Left lung (tissue), 4 donors: ENCODE measurements at regions not wholly inside any gene's neighbourhood (a gene's known extent, or its start where the extent isn't known, plus 50 kb on each side); places are given as distances from the start of the nearest gene placed in this dataset.
"Not testable (repeated sequence)": the region's sequence is repeated elsewhere in the genome, so short reads cannot be mapped to it uniquely, and the experiment has no call there.

Source experiments
- ATAC-seq: fragments of 200-7000 bp; cut with Tn5 transposase; one replicate; pipeline ENCODE4 v1.9.1; 2020; ENCODE audit warnings: moderate library complexity
- DNase-seq, 4 donors: peaks; one replicate each; pipeline ENCODE4 v3.0.0-alpha.2; 2013 to 2020
- H3K27ac ChIP-seq, 2 donors: fragments of 200-600 bp; sonication (generic) in 1 of 2; one replicate each; pipeline versions ENCODE4 v1.5.0 to v1.8.0; 2020 to 2021
- H3K27me3 ChIP-seq, 2 donors: fragments of 200-600 bp; sonication (generic) in 1 of 2; one replicate each; pipeline versions ENCODE4 v1.5.0 to v1.8.0; 2020 to 2021
- H3K36me3 ChIP-seq, 2 donors: fragments of 200-600 bp; sonication (generic) in 1 of 2; one replicate each; pipeline versions ENCODE4 v1.5.0 to v1.8.0; 2020 to 2021
- H3K4me1 ChIP-seq, 2 donors: fragments of 200-600 bp; one replicate each; pipeline ENCODE4 v1.8.0; 2021
- H3K4me3 ChIP-seq, 2 donors: fragments of 200-600 bp; sonication (generic) in 1 of 2; one replicate each; pipeline versions ENCODE4 v1.5.0 to v1.8.0; 2020 to 2021; ENCODE audit warnings: mild to moderate bottlenecking in 1 of 2
- H3K9me3 ChIP-seq, 2 donors: fragments of 200-600 bp; sonication (generic) in 1 of 2; one replicate each; pipeline versions ENCODE4 v1.5.0 to v1.8.0; 2020 to 2021
- CTCF ChIP-seq, 2 donors: fragments of 200-600 bp; sonication (generic) in 1 of 2; IDR thresholded peaks; one replicate each; pipeline versions ENCODE4 v1.5.0 to v1.8.0; 2021; ENCODE audit warnings: antibody characterized with exemption in 2 of 2
- intact Hi-C, 2 donors: fragments of 100-400 bp; cut with DNase I; formaldehyde crosslinking; loops; one replicate each; pipeline versions ENCODE4 v1.11.2 to v1.14.2; 2022
- donor health status: DM: no; HTN: yes; CAD: no.
- donor health status: DM: no; HTN: no; CAD: no.

GRCh38 chr1:182255494-182255893 is 136.1 kb downstream of the GLUL start:
- H3K9me3 ChIP-seq, result no peaks in the 10 kb centered on the region
- H3K27me3 ChIP-seq, result no peaks in the 10 kb centered on the region

GRCh38 chr1:182253319-182253860 is 138.2 kb downstream of the GLUL start:
- H3K27me3 ChIP-seq, result no peaks in the 10 kb centered on the region
- H3K27ac ChIP-seq, result no peak overlapping the region
- H3K9me3 ChIP-seq, result no peaks in the 10 kb centered on the region
- H3K36me3 ChIP-seq, result no peaks in the 10 kb centered on the region
- TF ChIP-seq CTCF (IDR thresholded peaks at IDR 0.05), result no peak
- intact Hi-C loops, result no loop called here
- ATAC-seq, result no peak
- H3K4me1 ChIP-seq, result peaks cover 0 to 2% of the 10 kb centered on the region in 2 donors
- no peak for DNase-seq
- no peak overlapping the region for H3K4me3 ChIP-seq

More at GRCh38 chr1:182255494-182255893, 136.1 kb downstream of the GLUL start:
- ATAC-seq (no peak), DNase-seq (no peak)
- Histone ChIP-seq H3K4me3 (no peak overlapping the region), H3K4me1 (peaks cover 7 to 17% of the 10 kb centered on the region in 2 donors), H3K36me3 (no peaks in the 10 kb centered on the region), H3K27ac (no peak overlapping the region)
- intact Hi-C loops, result no loop called here
- no peak for TF ChIP-seq CTCF (IDR thresholded peaks at IDR 0.05)

- ATAC-seq, result no peak
- no peaks in the 10 kb centered on the region for H3K9me3 ChIP-seq
- no peak overlapping the region for H3K27ac ChIP-seq
- no peaks in the 10 kb centered on the region for H3K36me3 ChIP-seq
- H3K27me3 ChIP-seq, result no peaks in the 10 kb centered on the region
- intact Hi-C loops, result no loop called here
- no peak overlapping the region for H3K4me3 ChIP-seq
- H3K4me1 ChIP-seq, result no peaks in the 10 kb centered on the region
- no peak for DNase-seq
- no peak for TF ChIP-seq CTCF (IDR thresholded peaks at IDR 0.05)
These were observed 140.0 kb downstream of the GLUL start for GRCh38 chr1:182251561-182251960.

GRCh38 chr1:182249201-182249676 is 142.4 kb downstream of the GLUL start:
- no peak overlapping the region for H3K4me3 ChIP-seq
- no peaks in the 10 kb centered on the region for H3K4me1 ChIP-seq
- intact Hi-C loops, result no loop called here
- H3K36me3 ChIP-seq, result no peaks in the 10 kb centered on the region
- H3K9me3 ChIP-seq, result no peaks in the 10 kb centered on the region
- no peaks in the 10 kb centered on the region for H3K27me3 ChIP-seq
- TF ChIP-seq CTCF (IDR thresholded peaks at IDR 0.05), result no peak
- DNase-seq, result peak in 1 of 4 donors; percentile 68
- ATAC-seq, result peak; percentile 87
- H3K27ac ChIP-seq, result no peak overlapping the region

GRCh38 chr1:182248721-182249120 is 142.9 kb downstream of the GLUL start:
- DNase-seq (no peak), ATAC-seq (no peak)
- no peak overlapping the region for H3K4me3 ChIP-seq
- H3K4me1 ChIP-seq, result no peaks in the 10 kb centered on the region
- TF ChIP-seq CTCF (IDR thresholded peaks at IDR 0.05), result no peak
- intact Hi-C loops, result no loop called here
- H3K27me3 ChIP-seq, result no peaks in the 10 kb centered on the region
- H3K36me3 ChIP-seq, result no peaks in the 10 kb centered on the region
- H3K9me3 ChIP-seq, result no peaks in the 10 kb centered on the region
- H3K27ac ChIP-seq, result no peak overlapping the region

- intact Hi-C loops, H3K4me3 ChIP-seq, H3K9me3 ChIP-seq, H3K36me3 ChIP-seq, H3K27ac ChIP-seq, H3K27me3 ChIP-seq, H3K4me1 ChIP-seq, ATAC-seq, DNase-seq: not testable (repeated sequence)
These were observed 143.8 kb downstream of the GLUL start for GRCh38 chr1:182247813-182248212.
